Neural progenitor cell (in vitro differentiated cells): ENCODE measurements at regions not wholly inside any gene's neighbourhood (a gene's known extent, or its start where the extent isn't known, plus 50 kb on each side); places are given as distances from the start of the nearest gene placed in this dataset.

ENCODE experiments used
- EZH2 ChIP-seq: fragments of 200-600 bp; sonication (generic); IDR thresholded peaks from 2 replicates; pipeline ENCODE4 v1.6.1; 2017; ENCODE audit warnings: antibody characterized with exemption, mild to moderate bottlenecking, moderate library complexity
- EZH2phosphoT487 ChIP-seq: fragments of 200-600 bp; sonication (generic); IDR thresholded peaks from 2 replicates; pipeline ENCODE4 v1.6.1; 2017; ENCODE audit warnings: antibody characterized with exemption
- TF ChIP-seq, protein P1 (sequence below): fragments of 200-600 bp; sonication (generic); IDR thresholded peaks from 2 replicates; pipeline ENCODE4 v1.5.1; 2017; ENCODE audit warnings: antibody characterized with exemption, mild to moderate bottlenecking

DNA sequence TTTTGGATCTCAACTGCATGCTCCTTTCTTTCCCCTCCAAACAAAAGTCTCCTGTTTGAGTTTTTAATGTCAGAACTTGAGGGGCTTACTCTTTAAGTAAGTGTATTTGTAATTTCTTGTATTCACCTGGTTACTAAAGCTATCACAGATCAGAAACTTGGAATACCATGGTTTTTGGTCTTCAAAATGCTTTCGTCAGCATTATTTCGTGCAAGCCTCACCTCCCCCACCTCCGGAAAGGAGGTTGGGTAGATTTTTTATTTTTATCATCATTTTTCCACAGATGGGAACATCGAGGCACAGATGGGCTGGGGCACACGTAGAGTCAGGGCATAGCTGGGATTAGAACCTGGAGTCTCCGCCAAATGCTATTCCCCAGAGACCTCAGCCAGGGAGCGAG, 100.7 kb downstream of the IER5 start:
- TF ChIP-seq, protein P1, sequence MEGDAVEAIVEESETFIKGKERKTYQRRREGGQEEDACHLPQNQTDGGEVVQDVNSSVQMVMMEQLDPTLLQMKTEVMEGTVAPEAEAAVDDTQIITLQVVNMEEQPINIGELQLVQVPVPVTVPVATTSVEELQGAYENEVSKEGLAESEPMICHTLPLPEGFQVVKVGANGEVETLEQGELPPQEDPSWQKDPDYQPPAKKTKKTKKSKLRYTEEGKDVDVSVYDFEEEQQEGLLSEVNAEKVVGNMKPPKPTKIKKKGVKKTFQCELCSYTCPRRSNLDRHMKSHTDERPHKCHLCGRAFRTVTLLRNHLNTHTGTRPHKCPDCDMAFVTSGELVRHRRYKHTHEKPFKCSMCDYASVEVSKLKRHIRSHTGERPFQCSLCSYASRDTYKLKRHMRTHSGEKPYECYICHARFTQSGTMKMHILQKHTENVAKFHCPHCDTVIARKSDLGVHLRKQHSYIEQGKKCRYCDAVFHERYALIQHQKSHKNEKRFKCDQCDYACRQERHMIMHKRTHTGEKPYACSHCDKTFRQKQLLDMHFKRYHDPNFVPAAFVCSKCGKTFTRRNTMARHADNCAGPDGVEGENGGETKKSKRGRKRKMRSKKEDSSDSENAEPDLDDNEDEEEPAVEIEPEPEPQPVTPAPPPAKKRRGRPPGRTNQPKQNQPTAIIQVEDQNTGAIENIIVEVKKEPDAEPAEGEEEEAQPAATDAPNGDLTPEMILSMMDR, result no peak
- TF ChIP-seq EZH2 (no peak), EZH2phosphoT487 (no peak)
